Esophagus muscularis mucosa (tissue), 3 donors: ENCODE measurements at regions not wholly inside any gene's neighbourhood (a gene's known extent, or its start where the extent isn't known, plus 50 kb on each side); places are given as distances from the start of the nearest gene placed in this dataset.

Experiments used
- POLR2A ChIP-seq: fragments of 450-650 bp; IDR thresholded peaks from one replicate; pipeline ENCODE4 v1.6.1; 2017; ENCODE audit warnings: antibody characterized with exemption, moderate library complexity, mild to moderate bottlenecking, low read depth
- TF ChIP-seq, protein P1 (sequence below), 3 experiments: fragments of 200-600 bp in 2 of 3; fragments of 450-650 bp in 1 of 3; sonication (generic) in 2 of 3; IDR thresholded peaks; one replicate each; pipeline ENCODE4 v1.5.1; 2017 to 2019; ENCODE audit warnings: antibody characterized with exemption in 3 of 3, mild to moderate bottlenecking in 2 of 3, moderate library complexity in 1 of 3

DNA sequence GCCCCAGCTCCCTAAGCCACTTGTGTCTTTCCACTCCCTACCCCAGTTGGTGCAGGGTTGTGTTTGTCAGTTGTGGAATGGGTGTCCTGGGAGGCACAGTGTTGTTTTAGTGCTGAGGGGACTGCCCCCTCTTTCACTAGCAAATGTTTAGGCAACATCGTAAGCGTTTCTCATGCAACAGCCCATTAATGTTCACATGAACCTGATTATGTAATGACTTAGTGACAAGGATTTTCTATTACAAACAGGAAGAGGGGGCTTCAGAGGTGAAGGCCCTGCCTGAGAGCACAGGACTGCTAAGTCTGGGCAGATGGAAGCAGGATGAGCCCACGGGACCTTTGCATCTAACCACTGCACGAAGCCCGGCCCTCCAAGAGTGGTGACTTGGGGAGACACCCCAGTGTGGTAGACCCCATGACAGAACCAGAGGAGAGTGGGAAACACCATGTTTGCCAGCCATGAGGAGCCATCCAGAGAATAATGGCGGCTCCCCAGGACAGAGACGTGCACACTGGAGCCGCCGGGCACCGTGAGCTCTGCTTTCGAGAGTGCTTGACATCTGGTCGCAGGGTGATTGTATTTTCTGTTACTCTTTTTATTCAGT is 339.7 kb downstream of the THBS2 start:
- TF ChIP-seq, protein P1, sequence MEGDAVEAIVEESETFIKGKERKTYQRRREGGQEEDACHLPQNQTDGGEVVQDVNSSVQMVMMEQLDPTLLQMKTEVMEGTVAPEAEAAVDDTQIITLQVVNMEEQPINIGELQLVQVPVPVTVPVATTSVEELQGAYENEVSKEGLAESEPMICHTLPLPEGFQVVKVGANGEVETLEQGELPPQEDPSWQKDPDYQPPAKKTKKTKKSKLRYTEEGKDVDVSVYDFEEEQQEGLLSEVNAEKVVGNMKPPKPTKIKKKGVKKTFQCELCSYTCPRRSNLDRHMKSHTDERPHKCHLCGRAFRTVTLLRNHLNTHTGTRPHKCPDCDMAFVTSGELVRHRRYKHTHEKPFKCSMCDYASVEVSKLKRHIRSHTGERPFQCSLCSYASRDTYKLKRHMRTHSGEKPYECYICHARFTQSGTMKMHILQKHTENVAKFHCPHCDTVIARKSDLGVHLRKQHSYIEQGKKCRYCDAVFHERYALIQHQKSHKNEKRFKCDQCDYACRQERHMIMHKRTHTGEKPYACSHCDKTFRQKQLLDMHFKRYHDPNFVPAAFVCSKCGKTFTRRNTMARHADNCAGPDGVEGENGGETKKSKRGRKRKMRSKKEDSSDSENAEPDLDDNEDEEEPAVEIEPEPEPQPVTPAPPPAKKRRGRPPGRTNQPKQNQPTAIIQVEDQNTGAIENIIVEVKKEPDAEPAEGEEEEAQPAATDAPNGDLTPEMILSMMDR (IDR thresholded peaks at IDR 0.05): no peak
- no peak for TF ChIP-seq POLR2A
